Kidney (tissue), 13 donors: ENCODE measurements at regions not wholly inside any gene's neighbourhood (a gene's known extent, or its start where the extent isn't known, plus 50 kb on each side); places are given as distances from the start of the nearest gene placed in this dataset.
A peak's percentile ranks its signal among the peaks of the same experiment; 100 is the strongest.

Experiments
- DNase-seq, 5 donors: peaks; one replicate each; pipeline ENCODE4 v3.0.0-alpha.2; 2013 to 2020
- FAIRE-seq: peaks from 2 replicates; lab custom pipeline; 2012; peaks lifted over from hg19 to GRCh38; lab: Jason Lieb, UNC
- H3K27ac ChIP-seq, 2 donors: one replicate each; pipeline ENCODE4 v1.7.0; 2013; ENCODE audit warnings: low read depth in 2 of 2, low read length in 2 of 2, inconsistent platforms in 1 of 2
- H3K27me3 ChIP-seq: one replicate; pipeline ENCODE4 v1.7.1; 2013; ENCODE audit warnings: low read length, inconsistent platforms; ENCODE audit not compliant: control insufficient read depth, insufficient read depth
- H3K36me3 ChIP-seq, 3 donors: one replicate each; pipeline versions ENCODE4 v1.7.0 to v1.7.1; 2013; ENCODE audit warnings: low read length in 3 of 3, control low read depth in 1 of 3, inconsistent platforms in 1 of 3; ENCODE audit not compliant: insufficient read depth in 3 of 3, control insufficient read depth in 2 of 3
- H3K4me1 ChIP-seq, 3 donors: one replicate each; pipeline versions ENCODE4 v1.7.0 to v1.7.1; 2013; ENCODE audit warnings: low read length in 3 of 3, inconsistent platforms in 1 of 3, low read depth in 1 of 3; ENCODE audit not compliant: control insufficient read depth in 2 of 3, insufficient read depth in 2 of 3
- H3K4me3 ChIP-seq, 3 donors: one replicate each; pipeline versions ENCODE4 v1.7.0 to v1.8.1; 2013; ENCODE audit warnings: low read length in 3 of 3, control low read depth in 1 of 3, inconsistent platforms in 1 of 3
- H3K9ac ChIP-seq, 3 donors: one replicate each; pipeline versions ENCODE4 v1.7.0 to v1.7.1; 2013; ENCODE audit warnings: low read length in 3 of 3, control low read depth in 1 of 3, inconsistent platforms in 1 of 3
- H3K9me3 ChIP-seq, 3 donors: one replicate each; pipeline versions ENCODE4 v1.7.0 to v1.7.1; 2013; ENCODE audit warnings: low read length in 3 of 3, control low read depth in 1 of 3, inconsistent platforms in 1 of 3; ENCODE audit not compliant: control insufficient read depth in 2 of 3, insufficient read depth in 1 of 3
- intact Hi-C: fragments of 100-400 bp; cut with DNase I; formaldehyde crosslinking; loops from one replicate; pipeline ENCODE4 v1.11.1; 2022
- TF ChIP-seq, protein P1 (sequence below): IDR thresholded peaks from 3 replicates; pipeline ENCODE4 v1.5.1; 2012; ENCODE audit warnings: mild to moderate bottlenecking, moderate library complexity, borderline replicate concordance; ENCODE audit not compliant: insufficient read depth; ENCODE audit errors: extremely low read depth
- donor health status: control.
- donor health status: control.
- donor health status: control.
- donor health status: control.
- donor health status: control.
- donor health status: DM: yes; HTN: yes; CAD: no.
- donor health status: Normal renal cell carcinoma (clear cell type).

- no peaks in the 10 kb centered on the region for H3K4me1 ChIP-seq
- TF ChIP-seq, protein P1, sequence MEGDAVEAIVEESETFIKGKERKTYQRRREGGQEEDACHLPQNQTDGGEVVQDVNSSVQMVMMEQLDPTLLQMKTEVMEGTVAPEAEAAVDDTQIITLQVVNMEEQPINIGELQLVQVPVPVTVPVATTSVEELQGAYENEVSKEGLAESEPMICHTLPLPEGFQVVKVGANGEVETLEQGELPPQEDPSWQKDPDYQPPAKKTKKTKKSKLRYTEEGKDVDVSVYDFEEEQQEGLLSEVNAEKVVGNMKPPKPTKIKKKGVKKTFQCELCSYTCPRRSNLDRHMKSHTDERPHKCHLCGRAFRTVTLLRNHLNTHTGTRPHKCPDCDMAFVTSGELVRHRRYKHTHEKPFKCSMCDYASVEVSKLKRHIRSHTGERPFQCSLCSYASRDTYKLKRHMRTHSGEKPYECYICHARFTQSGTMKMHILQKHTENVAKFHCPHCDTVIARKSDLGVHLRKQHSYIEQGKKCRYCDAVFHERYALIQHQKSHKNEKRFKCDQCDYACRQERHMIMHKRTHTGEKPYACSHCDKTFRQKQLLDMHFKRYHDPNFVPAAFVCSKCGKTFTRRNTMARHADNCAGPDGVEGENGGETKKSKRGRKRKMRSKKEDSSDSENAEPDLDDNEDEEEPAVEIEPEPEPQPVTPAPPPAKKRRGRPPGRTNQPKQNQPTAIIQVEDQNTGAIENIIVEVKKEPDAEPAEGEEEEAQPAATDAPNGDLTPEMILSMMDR: no peak
- no peak overlapping the region for H3K9ac ChIP-seq
- intact Hi-C loops: no loop called here
- DNase-seq (peak in 2 of 5 donors; percentile 40 to 54), FAIRE-seq (peak; percentile 97)
- peaks cover 0 to 4% (median 0%) of the 10 kb centered on the region in 3 donors for H3K9me3 ChIP-seq
- H3K4me3 ChIP-seq: no peak overlapping the region
- no peaks in the 10 kb centered on the region for H3K36me3 ChIP-seq
- H3K27me3 ChIP-seq: no peaks in the 10 kb centered on the region
- no peak overlapping the region for H3K27ac ChIP-seq
Measured at GRCh38 chrX:25389266-25389665, 373.5 kb upstream of the ARX start.

- intact Hi-C loops: no loop called here
- H3K9ac ChIP-seq: no peak overlapping the region
- TF ChIP-seq, protein P1: no peak
- no peaks in the 10 kb centered on the region for H3K9me3 ChIP-seq
- no peak overlapping the region for H3K4me3 ChIP-seq
- no peaks in the 10 kb centered on the region for H3K27me3 ChIP-seq
- no peak overlapping the region for H3K27ac ChIP-seq
- no peaks in the 10 kb centered on the region for H3K36me3 ChIP-seq
- H3K4me1 ChIP-seq: no peaks in the 10 kb centered on the region
- DNase-seq (no peak), FAIRE-seq (no peak)
Measured at GRCh38 chrX:25383196-25383595, 367.4 kb upstream of the ARX start.

GRCh38 chrX:25356456-25356855, 340.7 kb upstream of the ARX start:
- Histone ChIP-seq H3K9ac (no peak overlapping the region), H3K9me3 (no peaks in the 10 kb centered on the region), H3K4me3 (no peak overlapping the region), H3K27me3 (no peaks in the 10 kb centered on the region), H3K36me3 (no peaks in the 10 kb centered on the region), H3K27ac (no peak overlapping the region), H3K4me1 (no peaks in the 10 kb centered on the region)
- intact Hi-C loops: no loop called here
- DNase-seq (no peak), FAIRE-seq (no peak)
- TF ChIP-seq, protein P1: no peak
